ENCODE measurements at regions not wholly inside any gene's neighbourhood (a gene's known extent, or its start where the extent isn't known, plus 50 kb on each side); places are given as distances from the start of the nearest gene placed in this dataset.

DNA sequence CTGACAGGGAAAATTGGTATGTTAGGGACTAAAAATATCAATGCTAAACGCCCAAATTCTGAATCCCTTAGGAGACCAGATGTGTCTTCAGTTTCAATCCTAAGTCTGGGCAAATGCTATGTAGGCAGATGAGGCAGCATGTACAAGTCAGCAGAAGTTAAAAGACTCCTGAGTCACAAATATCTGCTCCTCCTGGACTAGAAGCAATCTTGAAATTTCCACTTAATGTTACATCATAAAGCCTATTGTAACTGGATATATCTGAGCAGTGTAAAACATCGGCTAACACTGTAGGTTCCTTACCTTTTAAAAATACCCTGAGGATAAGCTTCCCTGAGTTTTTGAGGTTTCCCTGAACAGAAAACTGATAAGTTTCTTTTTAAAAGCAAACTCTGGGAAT lies 1087.6 kb upstream of the PIK3C3 start:
- no peaks in the 10 kb centered on the region for H3K36me3 ChIP-seq
- no peak for DNase-seq
- H3K4me3 ChIP-seq = no peak overlapping the region
- H3K27me3 ChIP-seq = no peaks in the 10 kb centered on the region
- no peaks in the 10 kb centered on the region for H3K9me3 ChIP-seq

DNA sequence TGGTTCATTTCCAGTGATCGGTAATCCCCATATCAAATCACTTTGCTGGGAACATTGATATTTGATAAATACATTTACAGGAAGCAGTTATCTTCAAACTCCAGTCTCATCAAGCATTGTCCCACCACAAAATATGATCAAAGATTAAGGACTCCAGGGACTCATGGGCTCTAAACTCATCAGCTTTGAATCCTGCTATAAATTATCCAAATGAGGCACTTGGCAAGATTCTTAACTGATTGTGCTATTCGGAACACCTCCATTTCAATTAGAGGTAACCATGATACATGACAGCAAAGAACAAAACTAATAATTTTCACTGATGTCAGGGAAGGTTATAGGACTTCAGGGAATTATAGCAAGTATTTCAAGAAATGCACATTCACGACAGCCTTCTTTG lies 1088.1 kb upstream of the PIK3C3 start:
- no peak overlapping the region for H3K4me3 ChIP-seq
- H3K36me3 ChIP-seq = no peaks in the 10 kb centered on the region
- H3K9me3 ChIP-seq = no peaks in the 10 kb centered on the region
- DNase-seq = no peak
- no peaks in the 10 kb centered on the region for H3K27me3 ChIP-seq

- no peaks in the 10 kb centered on the region for H3K27me3 ChIP-seq
- peak; percentile 14 for DNase-seq
Measured at GRCh38 chr18:40866013-40866645, 1088.9 kb upstream of the PIK3C3 start.

GRCh38 chr18:40864846-40865245 lies 1090.2 kb upstream of the PIK3C3 start:
- H3K4me3 ChIP-seq = no peak overlapping the region
- no peaks in the 10 kb centered on the region for H3K36me3 ChIP-seq
- no peak for DNase-seq
- no peaks in the 10 kb centered on the region for H3K9me3 ChIP-seq
- no peaks in the 10 kb centered on the region for H3K27me3 ChIP-seq

More at GRCh38 chr18:40866013-40866645, 1088.9 kb upstream of the PIK3C3 start:
- Histone ChIP-seq H3K4me3 (no peak overlapping the region), H3K9me3 (no peaks in the 10 kb centered on the region), H3K36me3 (no peaks in the 10 kb centered on the region)

DNA sequence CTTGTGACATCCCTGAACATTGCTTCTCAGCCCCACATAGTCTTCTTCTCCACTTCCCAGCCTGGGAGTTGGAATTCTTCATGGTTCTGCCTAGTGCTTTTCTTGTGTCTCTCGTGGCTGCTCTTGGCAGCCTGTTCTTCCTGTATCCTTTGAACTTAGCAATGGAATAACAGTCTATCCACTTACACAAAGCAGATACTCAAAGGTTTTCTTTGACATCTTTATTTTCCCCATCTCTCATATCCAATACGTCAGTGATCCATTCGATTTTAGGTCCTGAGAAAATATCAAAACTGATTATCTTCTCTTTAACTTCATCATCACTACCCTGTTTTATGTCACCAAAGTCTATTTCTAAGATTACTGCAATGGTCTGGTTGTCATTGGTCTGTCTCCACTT lies 1091.2 kb upstream of the PIK3C3 start:
- no peaks in the 10 kb centered on the region for H3K27me3 ChIP-seq
- no peak for DNase-seq
- H3K9me3 ChIP-seq = no peaks in the 10 kb centered on the region
- H3K36me3 ChIP-seq = no peaks in the 10 kb centered on the region
- no peak overlapping the region for H3K4me3 ChIP-seq

DNA sequence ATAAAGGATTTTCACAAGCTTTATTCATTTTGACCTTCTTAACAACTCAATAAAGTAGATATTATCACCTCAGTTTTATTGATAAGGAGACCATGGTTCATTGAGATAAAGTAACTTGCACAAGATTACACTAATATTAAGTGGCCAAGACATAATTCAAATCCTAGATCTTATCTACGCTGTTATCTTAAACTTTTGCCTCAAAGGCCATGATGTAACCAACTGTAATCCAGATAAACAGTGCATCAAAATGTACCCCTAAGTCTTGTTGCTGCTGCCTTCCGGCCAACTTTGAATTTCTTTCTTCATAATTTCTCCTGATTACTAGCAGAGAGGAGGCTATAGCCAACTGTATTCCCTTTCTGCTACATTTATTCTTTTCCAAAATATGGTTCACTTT lies 1094.8 kb upstream of the PIK3C3 start:
- Histone ChIP-seq H3K36me3 (no peaks in the 10 kb centered on the region), H3K27me3 (no peaks in the 10 kb centered on the region), H3K4me3 (no peak overlapping the region), H3K9me3 (no peaks in the 10 kb centered on the region)
- no peak for DNase-seq

GRCh38 chr18:40855661-40856060 lies 1099.4 kb upstream of the PIK3C3 start:
- Histone ChIP-seq H3K36me3 (no peaks in the 10 kb centered on the region), H3K27me3 (no peaks in the 10 kb centered on the region), H3K4me3 (no peak overlapping the region), H3K9me3 (no peaks in the 10 kb centered on the region)
- DNase-seq = no peak

DNA sequence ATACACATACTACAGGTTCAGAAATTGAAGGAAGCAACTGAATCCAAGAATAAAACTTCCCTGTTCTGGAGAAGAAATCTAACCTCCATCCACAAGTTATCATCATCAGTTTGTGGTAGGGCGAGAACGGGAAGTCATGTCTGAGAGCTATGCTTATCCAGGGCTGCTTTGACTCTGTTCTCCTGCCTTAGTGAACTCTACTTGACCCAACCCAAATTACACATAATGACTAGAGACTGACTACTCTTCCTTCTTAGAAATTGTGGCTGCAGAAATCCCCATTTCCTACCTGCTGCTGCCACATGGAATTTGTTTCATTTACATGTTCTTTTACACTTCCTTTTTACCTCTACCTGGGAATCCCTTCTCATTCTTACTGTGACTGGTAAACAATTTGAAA lies 1102.6 kb upstream of the PIK3C3 start:
- H3K27me3 ChIP-seq = no peaks in the 10 kb centered on the region
- no peak overlapping the region for H3K4me3 ChIP-seq
- H3K9me3 ChIP-seq = no peaks in the 10 kb centered on the region
- DNase-seq = no peak
- H3K36me3 ChIP-seq = no peaks in the 10 kb centered on the region

DNA sequence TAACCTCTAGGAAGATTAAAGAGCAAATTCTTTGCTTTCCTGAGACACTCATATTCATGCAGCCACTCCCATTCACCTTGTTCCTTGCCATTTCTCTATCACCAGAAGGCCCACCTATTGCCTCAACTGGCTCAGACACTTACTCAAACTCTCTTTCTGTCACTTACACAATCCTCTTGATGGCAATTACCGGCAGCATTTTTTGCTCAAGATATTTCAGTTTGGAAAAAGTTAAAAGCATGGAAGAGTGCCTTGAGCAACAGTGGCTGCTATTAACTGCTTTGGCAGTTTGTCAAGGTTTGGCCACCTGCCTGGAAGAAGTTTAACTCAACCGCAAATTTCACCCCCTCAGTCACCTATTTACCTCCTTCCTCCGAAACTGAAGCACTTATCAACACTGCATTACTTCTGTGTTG lies 1104.0 kb upstream of the PIK3C3 start:
- H3K9me3 ChIP-seq = no peaks in the 10 kb centered on the region
- DNase-seq = no peak
- H3K27me3 ChIP-seq = no peaks in the 10 kb centered on the region
- H3K4me3 ChIP-seq = no peak overlapping the region
- H3K36me3 ChIP-seq = no peaks in the 10 kb centered on the region

DNA sequence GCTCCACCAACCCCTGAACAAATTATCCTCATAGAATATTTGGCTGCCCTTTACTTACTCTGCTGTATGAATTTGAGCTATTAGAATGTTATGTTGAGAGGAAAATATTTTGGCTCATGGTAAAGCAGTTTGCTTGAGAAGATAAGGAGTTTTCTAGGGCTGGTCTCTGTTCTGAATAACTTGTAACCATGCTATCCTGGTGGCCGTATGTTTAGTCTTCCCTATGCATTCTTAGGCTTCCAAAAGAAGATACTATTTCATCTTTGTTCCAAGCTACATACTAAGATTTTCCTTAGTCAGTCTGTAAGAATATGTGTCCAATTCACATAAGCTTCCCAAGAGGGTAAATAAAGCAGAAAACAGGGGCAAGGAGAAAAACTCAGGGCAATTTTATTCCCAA lies 1105.1 kb upstream of the PIK3C3 start:
- H3K36me3 ChIP-seq = no peaks in the 10 kb centered on the region
- no peak for DNase-seq
- H3K27me3 ChIP-seq = no peaks in the 10 kb centered on the region

GRCh38 chr18:40841467-40841866 lies 1113.6 kb upstream of the PIK3C3 start:
- Histone ChIP-seq H3K9me3 (no peaks in the 10 kb centered on the region), H3K27me3 (no peaks in the 10 kb centered on the region), H3K4me3 (no peak overlapping the region), H3K36me3 (no peaks in the 10 kb centered on the region)
- no peak for DNase-seq

More for the DNA sequence above, 1105.1 kb upstream of the PIK3C3 start:
- H3K9me3 ChIP-seq = no peaks in the 10 kb centered on the region
- H3K4me3 ChIP-seq = no peak overlapping the region

DNA sequence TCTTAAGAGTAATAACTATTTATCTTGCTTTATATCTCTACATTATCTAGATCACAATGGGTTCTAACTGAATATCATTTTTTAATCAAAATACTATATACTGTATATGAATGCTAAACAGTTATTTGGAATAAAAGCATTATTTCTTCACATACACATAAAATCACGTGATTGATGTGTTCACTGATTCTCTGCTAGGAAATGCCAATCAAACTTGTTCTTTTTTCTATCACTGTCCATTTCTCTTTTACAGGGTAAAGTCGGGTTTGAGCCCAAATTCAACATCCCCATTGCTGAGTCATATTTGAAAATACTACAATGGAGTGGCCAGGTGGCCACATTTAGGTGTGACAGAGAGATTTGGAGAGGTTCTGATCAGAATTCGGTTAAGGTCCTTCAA lies 1114.0 kb upstream of the PIK3C3 start:
- Histone ChIP-seq H3K9me3 (no peaks in the 10 kb centered on the region), H3K4me3 (no peak overlapping the region), H3K36me3 (no peaks in the 10 kb centered on the region), H3K27me3 (no peaks in the 10 kb centered on the region)
- DNase-seq = no peak

GRCh38 chr18:40832362-40832761 lies 1122.7 kb upstream of the PIK3C3 start:
- no peaks in the 10 kb centered on the region for H3K27me3 ChIP-seq
- no peaks in the 10 kb centered on the region for H3K36me3 ChIP-seq
- no peak overlapping the region for H3K4me3 ChIP-seq
- H3K9me3 ChIP-seq = no peaks in the 10 kb centered on the region
- no peak for DNase-seq

DNA sequence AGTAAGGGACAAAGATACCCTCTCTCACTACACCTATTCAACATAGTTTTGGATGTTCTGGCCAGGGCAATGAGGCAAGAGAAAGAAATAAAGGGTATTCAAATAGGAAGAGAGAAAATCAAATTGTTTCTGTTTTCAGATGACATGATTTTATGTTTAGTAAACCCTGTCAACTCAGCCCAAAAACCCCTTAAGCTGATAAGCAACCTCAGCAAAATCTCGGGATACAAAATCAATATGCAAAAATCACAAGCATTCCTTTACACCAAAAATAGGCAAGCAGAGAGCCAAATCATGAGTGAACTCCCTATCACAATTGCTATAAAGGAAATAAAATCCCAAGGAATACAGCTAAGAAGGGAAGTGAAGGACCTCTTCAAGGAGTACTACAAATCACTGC lies 1130.7 kb upstream of the PIK3C3 start:
- H3K4me3 ChIP-seq = no peak overlapping the region
- H3K27me3 ChIP-seq = no peaks in the 10 kb centered on the region
- H3K36me3 ChIP-seq = no peaks in the 10 kb centered on the region
- DNase-seq = no peak
- no peaks in the 10 kb centered on the region for H3K9me3 ChIP-seq

DNA sequence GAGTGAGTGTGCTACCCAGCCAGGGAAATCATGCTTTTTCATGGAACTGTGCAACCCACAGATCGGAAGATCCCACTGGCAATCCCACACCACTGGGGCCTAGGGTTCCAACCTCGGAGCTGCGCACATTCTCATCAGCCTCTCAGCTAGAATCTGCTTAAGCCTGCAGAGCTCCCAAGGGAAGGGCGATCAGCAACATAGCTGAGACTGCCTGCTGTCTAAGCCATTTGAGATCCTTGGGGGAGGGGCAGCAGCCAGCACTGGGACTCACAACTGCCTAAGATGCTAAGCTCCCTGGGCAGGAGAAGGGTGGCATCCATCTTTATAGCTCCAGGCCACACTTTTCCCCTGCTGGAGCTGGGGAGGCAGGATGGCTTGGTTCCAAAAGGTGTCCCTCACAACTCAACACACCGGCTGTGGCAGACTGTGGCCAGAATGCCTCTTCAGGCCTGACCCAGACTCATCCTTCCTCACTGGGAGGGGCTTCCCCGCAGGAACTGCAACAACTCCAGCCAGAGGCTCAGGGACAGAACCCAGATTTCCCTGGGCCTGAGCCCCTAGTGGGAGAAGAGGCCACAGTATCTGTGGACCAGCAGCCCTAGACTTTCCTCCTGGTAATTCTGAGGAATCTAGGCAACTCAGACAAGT lies 1133.3 kb upstream of the PIK3C3 start:
- H3K27me3 ChIP-seq = no peaks in the 10 kb centered on the region
- DNase-seq = no peak
- H3K4me3 ChIP-seq = no peak overlapping the region
- H3K9me3 ChIP-seq = no peaks in the 10 kb centered on the region
- no peaks in the 10 kb centered on the region for H3K36me3 ChIP-seq

DNA sequence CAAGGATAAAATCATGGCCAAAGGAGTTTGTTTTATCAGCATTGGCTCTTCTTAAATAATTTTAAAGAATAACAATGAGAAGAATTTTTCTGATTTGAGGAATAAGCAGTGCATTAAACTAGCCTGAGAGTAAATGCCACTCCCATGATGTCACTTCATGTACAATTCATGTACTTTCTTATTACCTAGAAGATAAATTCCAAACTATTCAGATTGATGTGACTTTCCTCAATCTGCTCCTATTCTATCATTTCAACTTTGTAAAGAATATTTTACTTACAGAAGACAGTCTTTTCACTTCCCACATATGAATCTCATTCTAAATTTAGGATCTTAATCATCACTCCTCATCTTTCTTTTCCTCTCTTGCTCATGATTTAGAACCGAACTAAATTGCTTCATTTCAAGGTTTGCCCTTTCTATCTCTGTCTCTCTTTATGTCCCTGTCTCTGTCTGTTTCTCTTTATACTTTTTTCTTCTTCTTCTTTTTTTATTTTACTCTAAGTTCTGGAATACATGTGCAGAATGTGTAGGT lies 1142.0 kb upstream of the PIK3C3 start:
- no peaks in the 10 kb centered on the region for H3K27me3 ChIP-seq
- H3K4me3 ChIP-seq = no peak overlapping the region
- DNase-seq = no peak
- H3K36me3 ChIP-seq = no peaks in the 10 kb centered on the region
- H3K9me3 ChIP-seq = no peaks in the 10 kb centered on the region

DNA sequence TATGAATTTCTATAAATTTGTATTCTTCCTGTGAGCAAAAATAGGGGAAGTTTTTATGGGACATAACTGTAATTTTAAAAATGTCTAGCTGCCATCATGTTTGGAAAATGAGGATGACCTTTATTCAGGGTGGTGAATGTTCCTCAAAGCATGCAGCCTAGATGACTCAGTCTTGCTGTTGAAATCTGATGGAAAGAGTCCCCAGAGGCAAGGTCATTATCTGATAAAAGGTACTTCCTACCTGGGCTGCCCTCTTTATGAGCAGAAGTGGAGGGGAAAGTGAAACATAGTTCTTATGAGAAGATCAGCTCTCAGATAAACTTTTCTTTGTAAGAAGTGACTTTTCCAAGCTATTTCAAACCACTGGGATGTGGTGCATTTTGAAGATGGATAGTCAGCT lies 1144.7 kb upstream of the PIK3C3 start:
- DNase-seq = no peak

GRCh38 chr18:40789286-40789685 lies 1165.7 kb upstream of the PIK3C3 start:
- Histone ChIP-seq H3K27me3 (no peaks in the 10 kb centered on the region), H3K36me3 (no peaks in the 10 kb centered on the region), H3K9me3 (no peaks in the 10 kb centered on the region), H3K4me3 (no peak overlapping the region)
- no peak for DNase-seq

More for the DNA sequence above, 1144.7 kb upstream of the PIK3C3 start:
- Histone ChIP-seq H3K36me3 (no peaks in the 10 kb centered on the region), H3K27me3 (no peaks in the 10 kb centered on the region), H3K4me3 (no peak overlapping the region), H3K9me3 (no peaks in the 10 kb centered on the region)

All from MG63 (cell line).